GM12874 (cell line): ENCODE measurements at regions not wholly inside any gene's neighbourhood (a gene's known extent, or its start where the extent isn't known, plus 50 kb on each side); places are given as distances from the start of the nearest gene placed in this dataset.

Source experiments
- CTCF ChIP-seq: IDR thresholded peaks from 2 replicates; pipeline ENCODE4 v1.5.1; 2011; ENCODE audit warnings: low read depth, mild to moderate bottlenecking, control low read depth, low read length, moderate library complexity; ENCODE audit not compliant: insufficient read depth

GRCh38 chr12:46998811-46999368, 80.5 kb upstream of the PCED1B start:
- no peak for TF ChIP-seq CTCF

- no peak for TF ChIP-seq CTCF
These were observed 74.8 kb upstream of the PCED1B start for GRCh38 chr12:47004634-47005033.

GRCh38 chr12:47007048-47007447, 72.4 kb upstream of the PCED1B start:
- TF ChIP-seq CTCF = no peak

GRCh38 chr12:47012552-47012951, 66.9 kb upstream of the PCED1B start:
- no peak for TF ChIP-seq CTCF

GRCh38 chr12:47014474-47014873, 64.9 kb upstream of the PCED1B start:
- no peak for TF ChIP-seq CTCF

- no peak for TF ChIP-seq CTCF
These were observed 64.0 kb upstream of the PCED1B start for GRCh38 chr12:47015381-47015780.

GRCh38 chr12:47017041-47017713, 62.2 kb upstream of the PCED1B start:
- TF ChIP-seq CTCF = no peak
